ENCODE measurements at regions not wholly inside any gene's neighbourhood (a gene's known extent, or its start where the extent isn't known, plus 50 kb on each side); places are given as distances from the start of the nearest gene placed in this dataset.

- no peak for DNase-seq (ENCODE audit: low spot score)
- Mint-ChIP-seq H3K9me3 (ENCODE audit: low read depth) (no peaks in the 10 kb centered on the region), H3K27me3 (ENCODE audit: low read depth) (no peaks in the 10 kb centered on the region), H3K4me1 (ENCODE audit: low read depth) (peaks cover 14% of the 10 kb centered on the region), H3K36me3 (ENCODE audit: low read depth) (no peaks in the 10 kb centered on the region), H3K27ac (ENCODE audit: unreplicated experiment) (no peak overlapping the region), H3K4me3 (ENCODE audit: unreplicated experiment) (no peak overlapping the region)
- TF ChIP-seq CTCF (IDR thresholded peaks at IDR 0.05) = no peak
Observed at GRCh38 chr5:39542511-39543285, 117.9 kb upstream of the DAB2 start.

- no peak for TF ChIP-seq CTCF (IDR thresholded peaks at IDR 0.05)
- Mint-ChIP-seq H3K4me3 (ENCODE audit: unreplicated experiment) (no peak overlapping the region), H3K36me3 (ENCODE audit: low read depth) (no peaks in the 10 kb centered on the region), H3K9me3 (ENCODE audit: low read depth) (no peaks in the 10 kb centered on the region), H3K27ac (ENCODE audit: unreplicated experiment) (no peak overlapping the region), H3K27me3 (ENCODE audit: low read depth) (no peaks in the 10 kb centered on the region), H3K4me1 (ENCODE audit: low read depth) (peaks cover 6% of the 10 kb centered on the region)
- no peak for DNase-seq (ENCODE audit: low spot score)
Observed at GRCh38 chr5:39541920-39542319, 117.1 kb upstream of the DAB2 start.

GRCh38 chr5:39539470-39539869 is 114.7 kb upstream of the DAB2 start:
- H3K36me3 Mint-ChIP-seq (ENCODE audit: low read depth) = no peaks in the 10 kb centered on the region

GRCh38 chr5:39534690-39535089 is 109.9 kb upstream of the DAB2 start:
- DNase-seq (ENCODE audit: low spot score) = no peak
- TF ChIP-seq CTCF (IDR thresholded peaks at IDR 0.05) = no peak
- Mint-ChIP-seq H3K4me3 (ENCODE audit: unreplicated experiment) (no peak overlapping the region), H3K27me3 (ENCODE audit: low read depth) (no peaks in the 10 kb centered on the region), H3K9me3 (ENCODE audit: low read depth) (no peaks in the 10 kb centered on the region), H3K4me1 (ENCODE audit: low read depth) (peaks cover 5% of the 10 kb centered on the region), H3K36me3 (ENCODE audit: low read depth) (no peaks in the 10 kb centered on the region), H3K27ac (ENCODE audit: unreplicated experiment) (no peak overlapping the region)

More at GRCh38 chr5:39539470-39539869, 114.7 kb upstream of the DAB2 start:
- TF ChIP-seq CTCF (IDR thresholded peaks at IDR 0.05) = no peak
- no peak overlapping the region for H3K4me3 Mint-ChIP-seq (ENCODE audit: unreplicated experiment)
- no peak for DNase-seq (ENCODE audit: low spot score)
- H3K27ac Mint-ChIP-seq (ENCODE audit: unreplicated experiment) = no peak overlapping the region
- no peaks in the 10 kb centered on the region for H3K27me3 Mint-ChIP-seq (ENCODE audit: low read depth)
- peaks cover 6% of the 10 kb centered on the region for H3K4me1 Mint-ChIP-seq (ENCODE audit: low read depth)
- no peaks in the 10 kb centered on the region for H3K9me3 Mint-ChIP-seq (ENCODE audit: low read depth)

- H3K4me3 Mint-ChIP-seq (ENCODE audit: unreplicated experiment) = no peak overlapping the region
- no peak for TF ChIP-seq CTCF (IDR thresholded peaks at IDR 0.05)
- DNase-seq (ENCODE audit: low spot score) = no peak
- no peak overlapping the region for H3K27ac Mint-ChIP-seq (ENCODE audit: unreplicated experiment)
- no peaks in the 10 kb centered on the region for H3K27me3 Mint-ChIP-seq (ENCODE audit: low read depth)
- no peaks in the 10 kb centered on the region for H3K9me3 Mint-ChIP-seq (ENCODE audit: low read depth)
- H3K36me3 Mint-ChIP-seq (ENCODE audit: low read depth) = no peaks in the 10 kb centered on the region
- peaks cover 6% of the 10 kb centered on the region for H3K4me1 Mint-ChIP-seq (ENCODE audit: low read depth)
Observed at GRCh38 chr5:39533749-39534148, 109.0 kb upstream of the DAB2 start.
